ENCODE measurements at regions not wholly inside any gene's neighbourhood (a gene's known extent, or its start where the extent isn't known, plus 50 kb on each side); places are given as distances from the start of the nearest gene placed in this dataset.

DNA sequence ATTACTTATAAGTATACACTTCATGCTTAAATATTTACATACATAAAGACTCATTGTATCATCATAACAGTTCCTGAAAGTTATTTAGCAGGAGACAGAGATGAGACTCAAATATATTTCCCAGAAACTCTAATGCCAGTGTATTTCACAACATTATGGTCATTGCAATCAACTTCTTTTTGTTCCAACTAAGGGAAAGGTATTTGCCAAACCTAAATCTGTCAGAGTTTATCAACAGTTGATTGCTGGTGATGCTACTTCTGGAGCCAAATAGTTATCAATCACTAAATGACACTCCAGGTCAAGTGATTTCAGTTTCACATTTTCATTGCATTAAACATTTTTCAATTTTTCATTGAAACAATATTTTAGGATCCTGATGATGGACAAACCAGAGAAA is 72.1 kb upstream of the AVPR1A start:
- H3K27ac ChIP-seq (replicated peaks), result no peak overlapping the region
- DNase-seq, result no peak
- no peaks in the 10 kb centered on the region for H3K27me3 ChIP-seq (ENCODE audit: low read depth)
- H3K9me3 ChIP-seq (replicated peaks), result no peaks in the 10 kb centered on the region
- TF ChIP-seq, protein P1, sequence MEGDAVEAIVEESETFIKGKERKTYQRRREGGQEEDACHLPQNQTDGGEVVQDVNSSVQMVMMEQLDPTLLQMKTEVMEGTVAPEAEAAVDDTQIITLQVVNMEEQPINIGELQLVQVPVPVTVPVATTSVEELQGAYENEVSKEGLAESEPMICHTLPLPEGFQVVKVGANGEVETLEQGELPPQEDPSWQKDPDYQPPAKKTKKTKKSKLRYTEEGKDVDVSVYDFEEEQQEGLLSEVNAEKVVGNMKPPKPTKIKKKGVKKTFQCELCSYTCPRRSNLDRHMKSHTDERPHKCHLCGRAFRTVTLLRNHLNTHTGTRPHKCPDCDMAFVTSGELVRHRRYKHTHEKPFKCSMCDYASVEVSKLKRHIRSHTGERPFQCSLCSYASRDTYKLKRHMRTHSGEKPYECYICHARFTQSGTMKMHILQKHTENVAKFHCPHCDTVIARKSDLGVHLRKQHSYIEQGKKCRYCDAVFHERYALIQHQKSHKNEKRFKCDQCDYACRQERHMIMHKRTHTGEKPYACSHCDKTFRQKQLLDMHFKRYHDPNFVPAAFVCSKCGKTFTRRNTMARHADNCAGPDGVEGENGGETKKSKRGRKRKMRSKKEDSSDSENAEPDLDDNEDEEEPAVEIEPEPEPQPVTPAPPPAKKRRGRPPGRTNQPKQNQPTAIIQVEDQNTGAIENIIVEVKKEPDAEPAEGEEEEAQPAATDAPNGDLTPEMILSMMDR (IDR thresholded peaks at IDR 0.05; ENCODE audit: borderline replicate concordance), result no peak
- intact Hi-C loops (cut with micrococcal nuclease), result no loop called here
- H3K36me3 ChIP-seq, result no peaks in the 10 kb centered on the region
- no peak overlapping the region for H3K4me3 ChIP-seq
- no peaks in the 10 kb centered on the region for H3K4me1 ChIP-seq

DNA sequence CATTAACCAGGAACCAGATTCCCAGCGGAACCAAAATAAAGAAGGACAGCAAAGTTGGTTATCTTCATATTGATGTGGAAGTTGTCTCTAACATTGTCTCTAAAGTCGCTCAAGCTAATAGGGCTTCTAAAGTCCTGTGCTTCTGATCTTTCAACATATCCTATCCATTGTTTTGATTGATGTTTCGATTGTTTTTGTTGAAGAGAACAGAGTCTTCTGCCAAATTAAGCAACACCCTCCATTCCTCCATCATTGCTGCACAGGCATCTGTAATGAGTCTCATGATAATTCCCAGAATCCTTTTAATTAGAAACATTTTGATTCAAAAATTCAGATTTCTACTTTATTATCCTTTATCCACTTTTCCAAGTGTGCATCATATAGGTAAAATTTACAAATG is 71.6 kb upstream of the AVPR1A start:
- no peak for DNase-seq
- H3K36me3 ChIP-seq, result no peaks in the 10 kb centered on the region
- H3K4me3 ChIP-seq, result no peak overlapping the region
- TF ChIP-seq, protein P1 (IDR thresholded peaks at IDR 0.05; ENCODE audit: borderline replicate concordance), result no peak
- no peak overlapping the region for H3K27ac ChIP-seq (replicated peaks)
- no peaks in the 10 kb centered on the region for H3K27me3 ChIP-seq (ENCODE audit: low read depth)
- intact Hi-C loops (cut with micrococcal nuclease), result no loop called here
- no peaks in the 10 kb centered on the region for H3K4me1 ChIP-seq
- H3K9me3 ChIP-seq (replicated peaks), result no peaks in the 10 kb centered on the region

DNA sequence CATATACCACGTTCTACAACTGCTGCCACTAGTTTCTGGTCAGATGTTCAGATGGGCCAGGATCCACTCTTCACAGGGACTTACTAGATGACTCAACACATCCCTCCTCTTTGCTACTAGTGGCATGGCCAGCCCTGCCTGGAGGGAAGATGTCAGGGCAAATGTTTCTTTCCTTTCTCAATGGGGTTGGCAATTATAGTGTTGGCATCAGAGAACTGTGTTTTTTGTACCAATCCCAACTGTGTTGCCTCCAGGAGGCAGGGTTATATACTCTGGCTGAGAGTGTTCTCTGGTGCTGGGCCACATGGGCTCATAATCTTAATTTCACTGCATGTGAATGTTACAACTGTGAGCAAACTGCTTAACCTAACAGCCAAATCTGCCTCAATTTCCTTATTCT is 69.9 kb upstream of the AVPR1A start:
- Histone ChIP-seq H3K36me3 (no peaks in the 10 kb centered on the region), H3K4me3 (no peak overlapping the region), H3K27me3 (ENCODE audit: low read depth) (no peaks in the 10 kb centered on the region), H3K9me3 (replicated peaks) (no peaks in the 10 kb centered on the region), H3K4me1 (no peaks in the 10 kb centered on the region), H3K27ac (replicated peaks) (no peak overlapping the region)
- TF ChIP-seq, protein P1 (IDR thresholded peaks at IDR 0.05; ENCODE audit: borderline replicate concordance), result no peak
- intact Hi-C loops (cut with micrococcal nuclease), result no loop called here
- no peak for DNase-seq

DNA sequence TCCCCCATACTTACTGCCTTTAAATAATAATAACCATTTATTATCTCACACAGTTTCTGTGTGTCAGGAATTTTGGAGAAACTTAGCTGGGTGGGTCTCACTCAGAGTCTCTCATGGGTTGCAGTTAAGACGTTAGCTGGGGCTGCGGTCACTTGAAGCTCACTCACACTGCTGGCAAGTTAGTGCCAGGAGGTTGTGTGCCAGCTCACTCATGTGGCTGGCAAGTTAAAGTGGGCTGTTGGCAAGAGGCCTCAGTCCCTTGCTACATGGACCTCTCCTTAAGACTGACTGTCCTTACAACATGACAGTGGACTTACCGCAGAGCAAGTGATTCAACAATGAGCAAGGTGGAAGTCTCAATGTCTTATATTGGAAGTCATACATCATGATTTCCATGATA is 61.3 kb upstream of the AVPR1A start:
- Histone ChIP-seq H3K36me3 (no peaks in the 10 kb centered on the region), H3K4me3 (no peak overlapping the region), H3K9me3 (replicated peaks) (no peaks in the 10 kb centered on the region), H3K27ac (replicated peaks) (no peak overlapping the region), H3K27me3 (ENCODE audit: low read depth) (no peaks in the 10 kb centered on the region), H3K4me1 (no peaks in the 10 kb centered on the region)
- intact Hi-C loops (cut with micrococcal nuclease), result no loop called here
- no peak for DNase-seq
- TF ChIP-seq, protein P1 (IDR thresholded peaks at IDR 0.05; ENCODE audit: borderline replicate concordance), result no peak

DNA sequence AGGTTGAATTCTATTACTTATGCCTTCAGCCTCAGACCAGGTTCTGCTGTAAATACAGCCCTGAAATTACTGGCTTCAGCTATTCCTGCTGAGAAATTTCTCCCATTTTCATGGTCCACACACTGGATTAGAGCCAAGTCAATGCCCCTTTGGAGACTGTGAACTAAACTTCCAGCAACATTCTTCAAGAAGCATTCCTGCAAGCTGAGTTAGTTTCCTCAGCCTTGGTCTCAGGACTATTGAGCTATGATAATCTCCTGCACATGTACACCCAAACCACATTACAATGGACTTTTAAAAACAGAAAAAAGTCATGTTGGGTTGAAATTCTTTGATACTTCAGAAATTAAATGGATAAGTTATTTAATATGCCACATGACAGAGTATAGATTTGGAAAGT is 58.0 kb upstream of the AVPR1A start:
- TF ChIP-seq, protein P1 (IDR thresholded peaks at IDR 0.05; ENCODE audit: borderline replicate concordance), result no peak
- Histone ChIP-seq H3K27ac (replicated peaks) (no peak overlapping the region), H3K27me3 (ENCODE audit: low read depth) (no peaks in the 10 kb centered on the region), H3K9me3 (replicated peaks) (no peaks in the 10 kb centered on the region), H3K36me3 (no peaks in the 10 kb centered on the region), H3K4me1 (peaks cover 11% of the 10 kb centered on the region), H3K4me3 (no peak overlapping the region)
- DNase-seq, result no peak
- intact Hi-C loops (cut with micrococcal nuclease), result no loop called here

DNA sequence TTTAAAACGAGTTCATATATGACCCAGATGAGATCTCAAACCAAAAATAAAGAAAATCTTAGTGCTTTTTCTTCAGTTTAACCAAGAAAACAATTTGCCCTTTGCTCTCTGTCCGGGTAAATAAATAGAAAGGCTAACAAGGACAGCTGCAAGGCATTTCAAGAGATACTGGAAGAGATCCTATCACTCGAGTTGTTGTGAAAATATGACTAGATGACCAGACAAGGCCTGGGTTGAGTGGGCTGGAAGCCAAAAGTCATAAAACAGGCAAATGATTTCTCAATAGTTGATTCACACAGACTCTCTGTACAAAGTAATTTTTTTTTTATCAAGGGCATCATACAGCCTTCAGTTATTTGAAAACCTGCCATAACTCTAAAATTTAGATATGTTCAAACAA is 55.9 kb upstream of the AVPR1A start:
- no peaks in the 10 kb centered on the region for H3K27me3 ChIP-seq (ENCODE audit: low read depth)
- H3K4me3 ChIP-seq, result no peak overlapping the region
- no peak for DNase-seq
- no peaks in the 10 kb centered on the region for H3K36me3 ChIP-seq
- no peaks in the 10 kb centered on the region for H3K9me3 ChIP-seq (replicated peaks)
- intact Hi-C loops (cut with micrococcal nuclease), result no loop called here
- H3K27ac ChIP-seq (replicated peaks), result no peak overlapping the region
- H3K4me1 ChIP-seq, result peaks cover 11% of the 10 kb centered on the region
- TF ChIP-seq, protein P1 (IDR thresholded peaks at IDR 0.05; ENCODE audit: borderline replicate concordance), result no peak

Measured in left ventricle myocardium inferior (tissue), 1 donor.